ENCODE measurements at regions not wholly inside any gene's neighbourhood (a gene's known extent, or its start where the extent isn't known, plus 50 kb on each side); places are given as distances from the start of the nearest gene placed in this dataset.

DNA sequence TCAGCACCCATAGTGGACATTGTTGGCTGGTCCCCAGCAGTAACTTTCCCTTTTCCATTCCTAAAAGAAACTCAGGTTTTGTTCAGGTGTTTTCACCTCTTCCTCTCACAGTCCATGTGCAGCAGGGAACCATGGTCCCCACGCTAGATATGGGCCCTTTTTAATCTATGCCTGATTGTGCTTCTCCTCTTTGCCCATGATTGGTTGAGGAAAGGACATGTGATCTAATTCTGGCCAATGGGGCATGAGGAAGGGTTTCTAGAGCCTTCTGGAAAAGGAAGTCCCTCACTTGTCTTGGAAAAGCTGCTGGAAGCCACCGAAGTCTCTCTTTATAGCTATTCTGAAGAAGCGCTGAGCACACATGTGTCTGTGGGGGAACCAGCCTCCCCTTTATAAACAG, 330.7 kb downstream of the ACTR3B start:
- no peaks in the 10 kb centered on the region for H3K4me1 Mint-ChIP-seq
- TF ChIP-seq, protein P1, sequence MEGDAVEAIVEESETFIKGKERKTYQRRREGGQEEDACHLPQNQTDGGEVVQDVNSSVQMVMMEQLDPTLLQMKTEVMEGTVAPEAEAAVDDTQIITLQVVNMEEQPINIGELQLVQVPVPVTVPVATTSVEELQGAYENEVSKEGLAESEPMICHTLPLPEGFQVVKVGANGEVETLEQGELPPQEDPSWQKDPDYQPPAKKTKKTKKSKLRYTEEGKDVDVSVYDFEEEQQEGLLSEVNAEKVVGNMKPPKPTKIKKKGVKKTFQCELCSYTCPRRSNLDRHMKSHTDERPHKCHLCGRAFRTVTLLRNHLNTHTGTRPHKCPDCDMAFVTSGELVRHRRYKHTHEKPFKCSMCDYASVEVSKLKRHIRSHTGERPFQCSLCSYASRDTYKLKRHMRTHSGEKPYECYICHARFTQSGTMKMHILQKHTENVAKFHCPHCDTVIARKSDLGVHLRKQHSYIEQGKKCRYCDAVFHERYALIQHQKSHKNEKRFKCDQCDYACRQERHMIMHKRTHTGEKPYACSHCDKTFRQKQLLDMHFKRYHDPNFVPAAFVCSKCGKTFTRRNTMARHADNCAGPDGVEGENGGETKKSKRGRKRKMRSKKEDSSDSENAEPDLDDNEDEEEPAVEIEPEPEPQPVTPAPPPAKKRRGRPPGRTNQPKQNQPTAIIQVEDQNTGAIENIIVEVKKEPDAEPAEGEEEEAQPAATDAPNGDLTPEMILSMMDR (conservative IDR thresholded peaks at IDR 0.05), result no peak
- no peak overlapping the region for H3K4me3 Mint-ChIP-seq
- H3K27ac Mint-ChIP-seq (ENCODE audit: unreplicated experiment), result no peak overlapping the region
- DNase-seq (ENCODE audit: low read depth, low spot score), result no peak
- H3K9me3 Mint-ChIP-seq, result peaks cover 3% of the 10 kb centered on the region
- no peaks in the 10 kb centered on the region for H3K27me3 Mint-ChIP-seq (ENCODE audit: low read depth)
- H3K36me3 Mint-ChIP-seq (ENCODE audit: low read depth), result no peaks in the 10 kb centered on the region

DNA sequence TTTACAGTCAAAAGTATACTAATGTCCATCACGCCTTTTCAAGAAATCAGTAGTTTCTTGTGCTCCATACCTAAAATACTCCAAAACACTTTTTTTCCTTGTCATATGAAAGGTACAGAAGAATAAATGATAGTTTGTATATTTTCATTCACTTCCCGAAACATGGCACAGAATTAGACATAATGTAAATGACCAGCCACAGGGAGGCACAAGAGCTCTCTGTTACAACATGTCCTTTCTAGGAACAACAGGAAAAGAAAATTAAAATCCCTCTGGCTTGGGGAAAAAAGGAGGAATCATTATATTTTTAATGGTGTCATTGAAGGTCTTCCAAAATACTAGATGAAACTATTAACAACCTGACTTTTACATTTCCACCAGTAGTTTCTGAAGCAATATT, 331.2 kb downstream of the ACTR3B start:
- no peak for DNase-seq (ENCODE audit: low read depth, low spot score)
- Mint-ChIP-seq H3K4me1 (no peaks in the 10 kb centered on the region), H3K27ac (ENCODE audit: unreplicated experiment) (no peak overlapping the region), H3K9me3 (peaks cover 3% of the 10 kb centered on the region), H3K4me3 (no peak overlapping the region), H3K27me3 (ENCODE audit: low read depth) (no peaks in the 10 kb centered on the region), H3K36me3 (ENCODE audit: low read depth) (no peaks in the 10 kb centered on the region)
- TF ChIP-seq, protein P1 (conservative IDR thresholded peaks at IDR 0.05), result no peak

DNA sequence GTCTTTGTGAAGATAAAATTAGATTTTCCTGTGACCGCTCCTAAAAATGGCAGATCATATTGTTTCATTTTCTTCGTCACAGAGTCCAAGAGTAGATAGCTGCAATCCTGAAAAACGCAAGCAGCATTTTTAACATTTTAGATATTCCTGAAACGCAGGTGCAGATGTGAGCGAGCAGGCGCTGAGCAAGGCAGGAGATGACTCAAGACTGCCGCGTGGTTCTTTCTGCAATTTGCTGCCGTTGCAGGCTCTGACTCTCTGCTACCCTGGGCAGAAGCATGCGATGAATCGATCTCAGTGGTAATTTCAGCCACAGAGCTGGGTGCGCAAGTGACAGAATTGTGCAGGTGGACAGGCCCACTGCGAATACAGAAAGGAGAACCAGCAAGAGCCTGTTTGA, 331.9 kb downstream of the ACTR3B start:
- H3K27ac Mint-ChIP-seq (ENCODE audit: unreplicated experiment), result no peak overlapping the region
- H3K36me3 Mint-ChIP-seq (ENCODE audit: low read depth), result no peaks in the 10 kb centered on the region
- no peak overlapping the region for H3K4me3 Mint-ChIP-seq
- TF ChIP-seq, protein P1 (conservative IDR thresholded peaks at IDR 0.05), result no peak
- no peaks in the 10 kb centered on the region for H3K4me1 Mint-ChIP-seq
- DNase-seq (ENCODE audit: low read depth, low spot score), result no peak
- H3K9me3 Mint-ChIP-seq, result peaks cover 3% of the 10 kb centered on the region
- no peaks in the 10 kb centered on the region for H3K27me3 Mint-ChIP-seq (ENCODE audit: low read depth)

DNA sequence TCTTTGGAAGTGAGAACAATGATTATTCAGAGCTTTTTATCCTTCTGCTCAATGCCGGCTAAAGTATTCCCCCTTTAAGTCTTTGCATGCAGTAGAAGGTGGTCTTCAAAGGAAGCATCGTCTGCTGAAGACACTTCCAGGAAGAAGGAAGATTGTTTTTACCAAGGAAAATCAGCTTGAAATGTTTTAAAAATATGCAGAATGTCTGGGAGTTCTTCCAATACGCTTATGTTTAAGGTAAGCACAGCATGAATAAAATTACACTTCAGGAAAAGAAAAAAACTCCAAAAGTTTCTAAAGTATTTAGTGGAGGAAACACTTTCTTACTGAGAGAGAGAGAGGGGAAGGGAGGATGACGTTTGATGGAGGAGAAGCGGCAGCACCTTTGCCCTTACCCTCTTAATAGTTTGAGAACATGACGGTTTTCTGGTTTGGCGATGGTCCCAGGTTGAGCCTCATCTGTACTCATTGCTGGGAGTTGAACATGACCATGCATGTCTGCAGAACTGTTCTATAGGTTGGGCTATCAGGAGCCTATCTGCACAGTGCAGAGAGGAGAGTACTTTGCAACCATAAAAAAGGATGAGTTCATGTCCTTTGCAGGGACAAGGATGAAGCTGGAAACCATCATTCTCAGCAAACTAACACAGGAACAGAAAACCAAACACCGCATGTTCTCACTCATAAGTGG, 338.1 kb downstream of the ACTR3B start:
- Mint-ChIP-seq H3K9me3 (peaks cover 3% of the 10 kb centered on the region), H3K4me1 (no peaks in the 10 kb centered on the region), H3K36me3 (ENCODE audit: low read depth) (no peaks in the 10 kb centered on the region), H3K4me3 (no peak overlapping the region), H3K27ac (ENCODE audit: unreplicated experiment) (no peak overlapping the region), H3K27me3 (ENCODE audit: low read depth) (no peaks in the 10 kb centered on the region)
- no peak for DNase-seq (ENCODE audit: low read depth, low spot score)
- TF ChIP-seq, protein P1 (conservative IDR thresholded peaks at IDR 0.05), result no peak

DNA sequence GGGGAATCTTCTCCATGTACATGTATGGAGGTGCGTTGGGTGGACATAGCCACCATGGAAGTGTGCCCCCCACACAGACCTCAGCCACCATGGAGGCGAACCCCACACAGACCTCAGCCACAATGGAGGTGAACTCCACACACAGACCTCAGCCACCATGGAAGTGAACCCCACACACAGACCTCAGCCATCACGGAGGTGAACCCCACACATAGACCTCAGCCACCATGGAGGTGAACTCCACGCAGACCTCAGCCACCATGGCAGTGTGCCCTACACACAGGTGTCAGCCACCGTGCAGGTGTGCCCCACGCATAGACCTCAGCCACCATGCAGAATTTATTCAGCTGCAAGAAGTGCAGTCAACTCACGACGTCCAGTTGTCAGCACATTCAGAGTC, 339.7 kb downstream of the ACTR3B start:
- Mint-ChIP-seq H3K4me1 (no peaks in the 10 kb centered on the region), H3K4me3 (no peak overlapping the region), H3K27ac (ENCODE audit: unreplicated experiment) (no peak overlapping the region), H3K9me3 (peaks cover 3% of the 10 kb centered on the region), H3K36me3 (ENCODE audit: low read depth) (no peaks in the 10 kb centered on the region), H3K27me3 (ENCODE audit: low read depth) (peaks cover 4% of the 10 kb centered on the region)
- TF ChIP-seq, protein P1 (conservative IDR thresholded peaks at IDR 0.05), result no peak
- no peak for DNase-seq (ENCODE audit: low read depth, low spot score)
